GM19025 (cell line): ENCODE measurements at regions not wholly inside any gene's neighbourhood (a gene's known extent, or its start where the extent isn't known, plus 50 kb on each side); places are given as distances from the start of the nearest gene placed in this dataset.

Source experiments
- ATAC-seq: cut with Tn5 transposase; IDR thresholded peaks from one replicate; pipeline ENCODE4 v1.9.1; 2021; ENCODE audit warnings: mild to moderate bottlenecking, low read depth, moderate library complexity; ENCODE audit not compliant: unreplicated experiment

GRCh38 chr2:217223222-217223930, 363.5 kb upstream of the TNP1 start:
- ATAC-seq = peak; percentile 82

- peak; percentile 36 for ATAC-seq
Measured at GRCh38 chr2:217222309-217222910, 362.5 kb upstream of the TNP1 start.

DNA sequence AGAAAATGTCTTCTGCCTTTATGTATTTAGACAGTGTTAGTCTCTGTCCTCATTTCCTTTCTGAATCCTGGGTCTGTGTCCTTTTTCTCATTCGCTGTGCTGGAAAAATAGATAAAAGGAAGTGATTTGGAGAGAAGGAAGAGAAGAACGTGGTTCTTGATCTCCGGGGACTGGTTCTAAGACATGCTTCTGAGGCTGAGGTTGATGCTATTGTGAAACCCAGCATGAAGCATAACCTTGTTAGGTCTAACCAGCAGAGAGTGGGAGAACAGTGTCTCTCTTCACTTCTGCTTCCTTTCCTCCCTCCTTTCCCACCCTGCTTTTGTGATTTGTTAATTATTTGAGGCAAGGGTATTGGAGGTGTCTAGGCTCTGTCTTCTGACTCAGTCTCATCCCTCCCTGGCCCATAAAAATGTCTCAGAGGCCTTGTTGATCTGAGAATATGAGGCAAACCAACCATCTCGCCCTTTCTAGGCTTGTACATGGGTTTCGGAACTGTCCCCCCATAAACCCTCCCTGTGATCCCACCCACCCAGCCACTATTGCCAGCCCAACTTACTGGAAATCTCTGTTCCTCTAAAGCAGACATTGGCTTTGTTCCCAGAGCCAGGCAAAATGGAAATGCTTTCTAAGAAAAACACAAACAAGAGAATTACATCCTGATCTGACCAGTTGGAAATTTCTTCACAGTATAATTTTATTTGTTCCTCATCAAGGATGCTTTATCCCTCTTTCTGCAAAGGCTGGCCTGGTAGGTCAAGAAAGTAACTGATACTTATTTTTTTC, 360.6 kb upstream of the TNP1 start:
- no peak for ATAC-seq

GRCh38 chr2:217219164-217219520, 359.3 kb upstream of the TNP1 start:
- no peak for ATAC-seq

DNA sequence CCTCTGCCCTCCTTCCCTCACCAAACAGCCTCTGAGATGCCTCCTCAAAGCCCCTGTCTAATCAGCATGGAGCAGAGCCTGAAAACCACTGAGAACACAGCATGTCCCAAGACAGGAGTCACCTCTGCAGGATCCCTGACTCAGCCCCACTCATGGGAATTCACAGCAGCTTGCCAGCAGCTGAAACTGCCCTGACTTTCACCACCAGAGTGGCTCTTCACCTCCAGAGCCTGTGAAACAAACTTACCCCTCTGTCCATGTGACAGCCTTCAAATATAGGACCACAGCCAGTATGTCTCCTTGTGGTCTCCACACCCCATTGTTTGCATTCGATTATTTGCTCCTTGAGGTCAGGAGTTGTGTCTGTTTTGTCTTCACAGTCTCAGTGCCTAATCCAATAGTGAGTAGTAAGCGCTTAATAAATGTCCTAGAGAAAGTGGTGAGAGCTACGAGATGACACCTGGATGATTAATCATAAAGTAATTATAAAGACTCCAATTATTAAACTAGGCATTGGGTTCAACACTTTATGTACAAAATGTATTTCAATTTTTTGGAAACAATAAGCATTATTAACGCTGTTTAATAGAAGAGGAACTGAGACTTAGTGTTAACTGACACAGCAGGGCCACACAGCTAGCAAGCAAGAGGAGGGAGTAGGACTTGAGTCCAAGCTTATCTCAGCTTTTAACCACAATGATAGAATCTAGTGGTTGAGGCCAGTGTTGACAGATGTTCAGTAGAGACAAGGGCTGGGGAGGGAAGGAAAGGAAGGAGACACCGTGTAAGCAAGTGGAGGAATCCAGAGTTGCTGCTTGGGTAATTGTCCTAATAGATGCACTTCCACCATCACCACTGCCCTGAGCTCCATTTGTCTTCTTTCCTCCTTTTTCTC, 358.7 kb upstream of the TNP1 start:
- peak; percentile 25 for ATAC-seq

GRCh38 chr2:217216982-217217381, 357.1 kb upstream of the TNP1 start:
- ATAC-seq = no peak

DNA sequence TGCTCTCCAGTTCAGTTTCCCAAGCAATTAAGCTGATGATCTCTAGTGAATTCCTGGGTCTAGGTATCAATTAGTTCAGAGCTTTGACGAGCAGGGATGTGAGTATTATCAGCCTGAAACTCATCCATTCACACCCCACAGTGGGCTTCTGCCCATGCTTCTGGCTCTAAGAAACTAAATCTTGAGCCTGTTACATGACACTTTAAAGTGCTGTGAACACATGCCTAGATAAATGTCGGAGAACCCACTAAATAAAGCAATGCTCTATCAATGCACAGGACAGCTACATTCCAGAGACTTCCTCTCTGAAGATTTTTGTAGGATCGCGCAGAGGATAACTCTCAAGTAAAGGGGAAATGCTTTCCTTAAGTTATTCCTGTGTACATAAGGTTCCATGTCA, 356.5 kb upstream of the TNP1 start:
- ATAC-seq = no peak

DNA sequence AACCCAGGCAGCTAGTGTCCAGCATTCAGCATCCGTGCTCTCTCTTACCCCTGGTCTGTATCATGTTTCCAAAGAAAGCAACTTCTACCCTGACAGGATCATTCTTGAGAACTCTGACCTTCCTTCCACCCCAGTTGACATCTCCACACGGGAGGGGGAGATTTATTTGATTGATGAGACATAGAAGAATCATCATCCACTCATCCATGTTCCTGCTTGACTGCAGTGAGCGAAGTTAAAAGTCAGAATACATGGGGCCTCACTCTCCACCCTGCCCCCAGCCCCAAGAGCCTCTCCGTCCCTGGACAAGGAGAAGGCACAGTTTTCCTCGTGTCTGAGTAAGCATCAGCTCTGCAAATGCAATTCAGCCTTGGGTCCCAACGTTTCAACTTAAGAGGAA, 356.0 kb upstream of the TNP1 start:
- no peak for ATAC-seq

DNA sequence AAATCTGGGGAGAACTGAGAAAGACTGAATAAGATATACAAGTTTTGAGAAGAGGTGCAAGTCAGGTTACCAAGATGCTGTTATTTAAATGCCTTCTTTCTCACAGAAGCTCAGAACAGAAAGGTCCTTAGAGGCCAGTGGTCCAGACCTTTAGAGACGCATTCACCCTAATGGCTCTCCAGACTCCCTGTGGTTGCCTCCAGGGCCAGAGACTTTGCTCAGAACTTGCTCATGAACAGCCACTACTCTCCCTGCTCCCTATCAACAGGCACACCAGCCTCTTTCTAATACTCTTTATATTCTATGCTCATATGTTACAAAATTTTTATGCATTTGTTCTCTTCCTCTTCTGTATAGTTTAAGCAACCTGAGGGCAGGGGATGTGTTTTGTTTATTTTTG, 349.0 kb upstream of the TNP1 start:
- no peak for ATAC-seq

DNA sequence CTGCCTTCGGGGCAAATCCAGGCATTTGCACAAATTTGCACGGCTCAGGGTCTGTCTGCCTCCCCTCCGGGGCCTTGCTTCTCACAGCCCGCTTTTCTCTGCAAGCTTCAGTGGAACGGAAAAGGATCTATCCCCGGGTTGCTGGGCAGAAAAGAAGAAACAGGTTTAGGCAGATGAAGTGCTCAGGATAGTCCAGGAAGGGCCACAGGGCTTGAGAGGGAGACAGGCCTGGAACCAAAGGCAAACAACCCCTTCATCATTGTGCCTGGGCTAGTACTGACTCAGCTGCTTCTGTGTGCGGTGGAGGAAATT, 347.8 kb upstream of the TNP1 start:
- no peak for ATAC-seq

DNA sequence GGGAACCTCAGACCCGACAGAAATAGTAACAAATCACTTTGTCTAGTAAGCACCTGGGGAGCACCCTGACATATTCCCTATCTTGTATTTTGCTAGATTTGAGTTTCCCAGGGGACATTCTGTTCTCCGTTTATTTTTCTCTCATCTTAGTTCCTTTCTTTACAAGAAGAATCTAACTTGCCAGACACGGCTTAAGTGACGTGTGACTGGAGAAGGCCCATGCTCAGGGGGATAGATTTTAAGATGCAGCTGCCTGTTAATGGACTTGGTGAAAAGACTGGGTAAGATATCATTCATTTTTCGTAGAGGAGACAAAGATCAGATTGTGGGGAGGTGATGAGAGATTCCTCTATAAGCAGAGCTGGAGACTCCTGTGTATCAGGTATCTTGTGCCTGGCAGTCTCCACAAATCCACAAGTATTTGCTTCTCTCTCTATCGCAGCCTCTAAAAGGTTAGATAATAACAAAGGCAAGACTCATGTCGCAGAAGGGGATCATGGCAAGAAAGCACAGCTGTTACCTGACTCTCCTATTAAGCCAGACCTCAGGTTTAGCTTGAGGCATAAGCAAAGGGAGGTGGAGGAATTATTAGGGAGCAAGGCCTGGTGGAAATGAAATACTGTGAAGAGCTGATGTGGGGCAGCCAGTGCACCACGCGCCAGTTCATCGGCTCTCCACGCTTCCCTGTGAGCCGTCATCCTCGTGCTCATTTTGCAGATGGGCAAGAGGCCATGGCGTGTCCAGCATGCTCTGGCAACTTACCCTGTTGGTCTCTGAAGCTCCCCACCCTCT, 347.2 kb upstream of the TNP1 start:
- ATAC-seq = no peak

GRCh38 chr2:217206016-217206725, 346.3 kb upstream of the TNP1 start:
- ATAC-seq = no peak

DNA sequence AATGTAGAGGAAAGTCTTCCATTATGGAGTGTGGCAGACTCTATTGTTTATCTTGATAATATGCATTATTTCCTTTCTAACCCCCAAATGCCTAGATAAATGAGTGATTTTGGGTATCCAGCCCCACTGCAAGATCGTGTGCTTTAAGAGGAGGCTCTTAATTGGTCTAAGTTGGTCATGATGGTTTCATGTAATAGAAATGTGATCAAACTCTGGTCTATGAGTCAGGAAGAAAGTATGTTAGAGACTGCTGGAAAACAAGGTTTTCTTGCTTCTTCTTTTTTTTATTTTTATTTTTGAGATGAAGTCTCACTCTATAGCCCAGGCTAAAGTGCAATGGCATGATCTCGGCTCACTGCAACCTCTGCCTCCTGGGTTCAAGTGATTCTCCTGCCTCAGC, 344.5 kb upstream of the TNP1 start:
- ATAC-seq = no peak

DNA sequence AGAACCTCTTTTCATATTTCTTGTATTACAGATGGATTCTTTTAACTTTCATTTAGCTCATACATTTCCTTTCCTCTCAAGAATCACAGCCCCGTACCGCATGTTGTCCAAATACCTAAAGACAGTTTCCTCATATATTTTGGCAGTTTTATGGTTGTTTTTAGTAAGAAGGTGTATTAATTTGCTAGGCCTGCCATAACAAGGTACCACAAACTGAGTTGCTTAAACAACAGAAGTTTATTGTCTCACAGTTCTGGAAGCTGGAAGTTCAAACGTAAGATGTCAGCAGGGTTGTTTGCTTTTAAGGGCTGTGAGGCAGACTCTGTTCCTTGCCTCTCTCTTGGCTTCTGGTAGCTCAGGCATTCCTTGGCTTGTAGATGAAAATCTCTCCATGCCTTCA, 343.2 kb upstream of the TNP1 start:
- no peak for ATAC-seq

GRCh38 chr2:217199255-217199630, 339.4 kb upstream of the TNP1 start:
- ATAC-seq = no peak

DNA sequence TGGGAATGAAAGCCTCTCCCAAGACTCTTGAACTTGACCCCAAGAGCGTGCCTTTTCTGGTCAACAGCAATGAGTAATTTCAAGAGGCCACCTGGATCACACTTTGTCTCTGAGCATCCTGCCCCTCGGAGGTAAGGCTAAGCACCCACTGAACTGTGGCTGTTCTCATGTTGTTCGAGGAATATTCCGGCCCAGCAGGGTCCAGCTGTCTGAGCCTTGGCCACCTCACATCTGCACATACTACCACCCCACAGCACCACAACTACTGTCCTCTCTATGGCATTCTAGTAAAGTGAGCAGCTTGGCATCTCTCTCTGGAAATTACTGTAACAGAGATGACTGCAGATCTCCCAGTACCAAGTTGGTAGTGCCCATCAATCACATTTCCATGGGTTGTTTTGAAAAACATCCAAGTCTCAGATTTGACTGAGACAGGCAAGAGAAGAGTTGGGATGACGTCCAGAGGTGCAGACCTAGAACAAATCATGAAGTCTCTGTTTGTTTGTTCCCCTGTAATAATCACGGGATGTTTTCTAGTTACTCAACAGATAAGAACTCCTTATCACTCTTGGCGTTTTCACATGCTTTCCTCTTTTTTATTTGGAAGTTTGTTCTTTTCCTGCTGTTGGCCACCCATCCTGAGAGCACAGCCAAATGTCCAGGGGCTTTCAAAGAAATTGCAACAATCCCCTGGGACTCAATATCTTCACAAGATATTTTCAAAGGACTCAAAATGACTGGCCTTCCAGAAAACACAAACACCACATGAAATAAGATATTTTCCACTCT, 336.0 kb upstream of the TNP1 start:
- ATAC-seq = no peak

- ATAC-seq = no peak
Measured at GRCh38 chr2:217195016-217195415, 335.2 kb upstream of the TNP1 start.

DNA sequence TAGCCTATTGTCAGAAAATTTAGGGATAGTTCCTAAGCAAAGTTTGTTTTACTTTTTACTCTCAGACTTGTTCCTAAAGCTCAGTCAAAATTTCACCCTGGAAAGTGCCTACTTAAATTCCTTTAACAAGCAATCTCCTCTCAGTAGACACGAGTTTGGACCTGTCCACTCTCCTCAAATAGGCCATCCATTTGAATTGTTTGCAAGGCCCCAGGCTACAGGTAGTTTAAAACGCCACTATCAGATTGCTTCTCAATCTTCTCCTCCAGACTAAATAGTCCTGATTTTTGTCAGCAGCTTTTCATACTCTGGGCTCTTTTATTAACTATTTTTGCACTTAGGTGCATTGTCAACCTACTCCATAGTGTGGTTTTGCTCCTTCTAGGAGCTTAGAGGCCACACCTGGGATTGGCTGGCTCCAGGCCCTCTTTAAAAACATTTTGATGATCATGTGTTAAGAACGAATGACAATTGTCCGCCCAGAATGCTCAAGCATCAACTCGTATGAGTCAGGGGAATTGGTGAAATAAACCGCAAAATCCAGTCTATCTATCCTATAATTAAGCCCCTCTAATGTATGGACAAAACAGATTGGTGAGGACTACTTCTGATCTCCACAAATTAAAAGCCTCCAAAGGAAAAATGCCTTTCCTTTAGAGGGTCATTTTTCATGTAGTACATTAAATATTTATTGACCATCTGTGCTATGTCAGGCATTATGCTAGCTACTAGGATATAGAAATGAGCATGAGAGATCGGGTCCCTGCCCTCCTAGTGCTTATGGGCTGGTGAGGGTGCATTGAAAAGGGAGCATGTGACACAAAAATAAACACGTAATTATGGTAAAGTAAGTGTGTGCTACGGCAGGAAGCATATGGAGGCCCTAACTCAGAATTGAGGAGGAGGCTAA, 333.8 kb upstream of the TNP1 start:
- no peak for ATAC-seq
